Activated CD4-positive, alpha-beta T cell treated with anti-CD3 and anti-CD28 coated beads, Interleukin-2, Interleukin-6, amounts not matched to agents 100 ng/mL and 50 ng/mL, durations not matched to agents 16 hours and 8 hours (primary cell): ENCODE measurements at regions not wholly inside any gene's neighbourhood (a gene's known extent, or its start where the extent isn't known, plus 50 kb on each side); places are given as distances from the start of the nearest gene placed in this dataset.

ENCODE experiments used
- DNase-seq: peaks from one replicate; pipeline ENCODE4 v3.0.0-alpha.2; 2020

GRCh38 chr10:27451054-27451453 is 53.0 kb upstream of the RAB18 start:
- DNase-seq = no peak

DNA sequence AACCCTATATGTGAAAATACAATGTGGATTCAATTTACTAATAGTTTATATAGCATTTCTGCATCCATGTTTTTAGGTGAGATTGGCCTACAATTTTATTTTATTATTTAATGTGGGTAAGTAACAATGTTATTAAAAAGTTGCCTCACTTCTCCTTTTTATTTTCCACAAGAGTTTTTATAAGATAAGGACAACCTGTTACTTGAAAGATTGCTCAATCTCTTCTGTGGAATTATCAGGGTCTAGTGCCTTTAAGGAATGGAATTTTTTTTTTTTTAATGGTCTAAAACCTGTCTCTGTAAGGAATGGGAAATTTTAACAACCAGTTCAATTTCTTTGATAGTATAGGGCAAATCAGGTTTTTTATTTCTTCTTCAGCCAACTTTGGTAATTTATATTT is 53.9 kb upstream of the RAB18 start:
- DNase-seq = no peak

DNA sequence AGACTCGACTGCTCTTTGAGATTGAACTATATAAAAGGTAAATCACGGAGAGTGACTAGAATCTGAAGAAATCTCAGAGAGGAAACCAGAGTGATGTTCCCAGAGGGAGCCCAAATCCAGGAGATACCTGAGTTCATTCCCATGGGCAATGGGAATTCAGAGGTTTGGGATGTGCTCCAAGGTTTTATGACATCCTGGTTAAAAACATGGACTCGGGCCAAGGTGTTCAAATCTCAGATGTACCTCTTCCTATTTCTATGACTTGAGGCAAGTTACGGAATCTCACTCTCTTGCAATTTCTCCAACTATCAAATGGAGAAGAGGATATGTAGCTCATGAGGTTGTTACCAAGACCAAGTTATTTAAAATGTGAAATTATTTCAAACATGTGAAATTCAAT is 54.5 kb upstream of the RAB18 start:
- no peak for DNase-seq

GRCh38 chr10:27448921-27449320 is 55.2 kb upstream of the RAB18 start:
- no peak for DNase-seq

DNA sequence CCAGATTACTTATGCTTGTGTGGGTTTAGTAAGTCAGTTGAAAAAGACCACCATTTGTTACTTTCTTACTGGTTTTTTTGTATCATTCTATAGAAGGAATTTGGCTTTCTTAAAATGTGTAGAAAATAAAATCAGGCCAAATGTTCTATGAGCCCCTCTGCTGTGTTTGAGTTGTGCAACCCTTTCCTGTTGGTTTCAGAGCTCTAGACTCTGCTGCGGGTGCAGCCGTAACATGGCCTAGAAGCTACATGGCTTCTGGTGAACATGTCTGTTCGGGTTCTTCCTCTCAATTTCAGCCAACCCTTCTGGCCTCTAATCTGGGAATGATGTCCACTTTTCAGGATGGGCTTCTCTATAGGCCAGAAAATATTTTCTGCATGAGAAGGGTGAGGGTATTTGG is 56.6 kb upstream of the RAB18 start:
- DNase-seq = no peak

- peak; percentile 20 for DNase-seq
Measured at GRCh38 chr10:27446091-27446918, 57.8 kb upstream of the RAB18 start.

DNA sequence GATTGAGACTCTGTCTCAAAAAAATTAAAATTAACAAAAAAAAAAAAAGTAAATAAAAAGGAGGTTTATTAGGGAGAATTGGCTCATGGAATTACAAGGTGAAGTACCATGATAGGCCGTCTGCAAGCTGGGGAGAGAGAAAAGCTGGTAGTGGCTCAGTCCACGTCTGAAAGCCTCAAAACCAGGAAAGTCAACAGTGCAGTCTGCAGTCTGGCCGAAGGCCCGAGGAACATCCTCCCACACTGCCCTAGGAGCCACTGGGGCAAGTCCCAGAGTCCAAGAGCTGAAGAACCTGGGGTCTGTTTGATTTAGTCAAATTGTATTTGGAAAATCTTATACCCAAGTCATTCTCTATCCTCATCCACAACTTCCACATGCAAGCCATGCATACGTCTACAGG is 59.0 kb upstream of the RAB18 start:
- DNase-seq = no peak

DNA sequence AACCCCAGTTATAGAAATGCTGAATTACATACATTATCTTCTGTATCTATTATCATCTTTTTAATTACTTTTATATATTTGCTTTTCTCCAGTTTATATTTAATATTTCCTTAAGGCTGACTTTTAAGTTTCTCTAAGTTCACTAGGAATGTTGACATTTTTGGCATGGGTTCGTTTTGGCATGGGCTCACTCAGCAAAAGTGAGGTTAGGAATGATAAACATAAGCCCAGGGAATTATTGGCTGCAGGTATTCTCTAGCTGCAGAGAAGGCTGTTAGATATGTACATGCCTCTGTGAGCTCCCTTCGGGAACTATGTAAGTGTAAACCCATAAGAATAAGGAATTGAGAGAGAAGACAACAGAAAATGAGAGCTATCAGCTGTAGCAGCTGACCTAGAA is 63.6 kb upstream of the RAB18 start:
- no peak for DNase-seq

- DNase-seq = no peak
Measured at GRCh38 chr10:27440021-27440420, 64.1 kb upstream of the RAB18 start.

DNA sequence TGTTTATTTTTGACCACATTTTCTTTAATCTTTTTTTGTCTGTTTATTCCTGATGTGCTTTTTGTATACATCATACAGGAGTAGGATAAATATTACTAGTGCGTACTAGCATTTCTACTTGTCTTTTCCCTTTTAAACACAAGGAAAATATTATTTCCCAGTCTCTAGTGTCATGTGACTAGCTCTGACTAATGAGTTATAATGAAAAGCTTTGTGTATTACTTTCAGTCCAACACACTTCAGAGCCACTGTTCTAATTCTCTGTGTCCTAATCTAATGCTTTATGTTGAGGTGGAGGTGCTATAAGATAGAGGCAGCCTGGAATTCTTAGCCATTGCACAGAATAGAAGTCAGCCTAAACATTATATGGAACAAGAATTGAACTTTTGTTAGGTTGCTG is 65.0 kb upstream of the RAB18 start:
- no peak for DNase-seq

GRCh38 chr10:27437775-27438174 is 66.3 kb upstream of the RAB18 start:
- no peak for DNase-seq

DNA sequence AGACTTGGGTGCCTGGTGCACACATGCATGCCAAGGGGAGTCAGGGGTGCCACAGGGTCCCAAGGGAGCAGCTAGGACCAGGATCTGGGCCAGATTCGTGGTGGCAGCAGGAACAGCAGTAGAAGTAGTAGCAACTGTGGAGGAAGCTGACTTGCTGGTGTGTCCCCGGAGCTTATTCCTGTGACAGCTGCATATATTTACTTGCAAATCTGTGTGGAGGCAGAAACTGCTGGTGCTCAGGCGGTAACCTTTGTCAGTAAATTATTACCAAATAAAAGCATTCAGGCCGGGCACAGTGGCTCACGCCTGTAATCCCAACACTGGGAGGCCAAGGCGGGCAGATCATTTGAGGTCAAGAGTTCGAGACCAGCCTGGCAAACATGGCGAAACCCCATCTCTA is 67.4 kb upstream of the RAB18 start:
- DNase-seq = no peak

DNA sequence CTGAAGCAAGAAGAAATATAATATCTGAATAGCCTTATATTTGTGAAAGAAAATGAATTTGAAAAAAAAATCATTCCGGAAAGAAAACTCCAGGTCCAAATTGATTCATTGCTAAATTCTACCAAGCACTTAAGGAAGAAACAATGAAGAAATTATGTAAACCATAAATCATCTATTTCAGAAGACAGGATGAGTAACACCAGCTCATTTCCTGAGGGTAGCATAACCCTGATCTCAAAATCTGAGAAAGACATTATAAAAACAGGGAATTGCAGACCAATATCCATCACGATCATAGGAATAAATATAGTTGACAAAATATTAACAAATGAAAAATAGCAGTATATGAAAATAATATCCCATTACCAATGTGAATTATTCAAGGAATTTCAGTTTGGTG is 70.1 kb upstream of the RAB18 start:
- no peak for DNase-seq

DNA sequence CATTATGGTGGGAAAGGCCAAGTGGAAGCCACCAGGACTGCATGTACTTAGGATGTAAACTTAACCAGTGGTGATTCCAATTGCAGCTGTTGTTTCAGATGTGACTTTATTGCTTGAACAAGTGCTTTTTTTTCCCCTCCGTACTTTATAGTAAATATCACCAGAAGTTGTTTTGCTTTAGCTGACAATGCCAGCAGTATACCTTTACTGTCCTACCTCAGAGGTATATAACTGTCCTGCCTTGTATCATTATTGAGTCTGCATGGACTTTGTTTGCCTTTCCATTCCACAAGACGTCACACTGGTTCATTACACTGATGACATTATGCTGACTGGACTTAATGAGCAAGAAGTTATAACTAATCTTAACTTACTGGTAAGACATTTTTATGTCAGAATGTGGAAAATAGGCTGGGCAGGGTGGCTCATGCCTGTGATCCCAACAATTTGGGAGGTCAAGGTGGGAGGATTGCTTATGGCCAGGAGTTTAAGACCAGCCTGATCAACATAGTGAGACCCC is 77.1 kb upstream of the RAB18 start:
- DNase-seq = no peak

GRCh38 chr10:27413831-27414348 is 90.2 kb upstream of the RAB18 start:
- no peak for DNase-seq

- no peak for DNase-seq
Measured at GRCh38 chr10:27413387-27413786, 90.7 kb upstream of the RAB18 start.

- DNase-seq = no peak
Measured at GRCh38 chr10:27410153-27410552, 94.0 kb upstream of the RAB18 start.

- DNase-seq = no peak
Measured at GRCh38 chr10:27407271-27407670, 96.8 kb upstream of the RAB18 start.

DNA sequence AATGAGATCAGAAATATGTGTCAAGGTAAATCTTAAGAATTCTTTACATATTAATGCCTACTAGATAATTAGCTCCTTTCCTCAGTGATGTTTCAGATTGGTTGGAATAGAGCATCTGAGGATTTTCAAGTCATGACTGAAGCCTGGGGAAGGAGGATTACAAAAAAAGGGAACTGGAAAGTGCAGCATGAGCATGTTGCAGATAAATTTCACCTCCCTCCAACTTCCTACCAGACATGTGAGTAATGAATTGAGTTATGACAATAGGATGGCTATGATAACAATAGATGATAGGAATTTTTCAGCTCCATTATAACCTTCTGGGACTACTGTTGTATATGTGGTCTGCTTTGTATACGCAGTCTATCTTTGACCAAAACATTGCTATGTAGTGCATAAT is 104.2 kb upstream of the RAB18 start:
- no peak for DNase-seq

DNA sequence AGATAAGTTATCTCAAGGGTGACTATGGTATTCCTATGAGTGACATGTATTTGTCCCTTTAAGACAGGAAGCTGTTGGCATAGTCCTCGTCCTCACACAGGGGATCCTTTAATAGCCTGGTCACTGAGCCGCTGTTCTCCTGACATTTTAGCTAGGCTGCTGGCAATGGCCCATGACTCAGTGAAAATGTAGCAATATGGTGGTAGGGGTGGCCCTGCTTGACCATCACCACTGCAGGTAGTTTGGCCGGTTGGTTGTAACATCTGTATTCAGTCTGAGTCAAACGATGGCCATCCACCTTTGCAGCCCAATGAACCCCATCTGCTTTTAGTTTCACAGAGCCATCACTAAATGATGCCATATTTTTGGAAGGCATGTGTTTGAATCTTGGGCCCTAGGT is 110.1 kb upstream of the RAB18 start:
- DNase-seq = no peak

GRCh38 chr10:27392606-27393005 is 111.5 kb upstream of the RAB18 start:
- no peak for DNase-seq

DNA sequence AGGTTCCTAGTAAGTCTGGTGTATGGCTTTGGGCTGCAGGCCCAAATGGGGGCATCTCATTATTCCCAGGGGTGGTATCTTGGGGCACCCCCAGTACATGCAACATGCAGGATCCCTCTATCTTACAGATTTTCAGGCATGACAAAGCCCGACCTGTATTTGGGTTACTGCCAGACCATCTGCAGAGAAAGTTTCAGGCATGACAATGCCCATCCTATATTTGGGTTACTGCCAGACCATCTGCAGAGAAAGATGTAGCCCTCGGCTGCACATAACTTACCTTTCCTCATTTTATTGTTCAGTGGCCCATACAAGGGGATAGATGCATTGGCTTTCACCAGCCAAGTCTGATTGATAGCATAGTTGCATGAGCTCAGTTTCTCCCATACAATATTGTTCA is 112.2 kb upstream of the RAB18 start:
- DNase-seq = no peak

- DNase-seq = no peak
Measured at GRCh38 chr10:27391325-27391724, 112.8 kb upstream of the RAB18 start.

DNA sequence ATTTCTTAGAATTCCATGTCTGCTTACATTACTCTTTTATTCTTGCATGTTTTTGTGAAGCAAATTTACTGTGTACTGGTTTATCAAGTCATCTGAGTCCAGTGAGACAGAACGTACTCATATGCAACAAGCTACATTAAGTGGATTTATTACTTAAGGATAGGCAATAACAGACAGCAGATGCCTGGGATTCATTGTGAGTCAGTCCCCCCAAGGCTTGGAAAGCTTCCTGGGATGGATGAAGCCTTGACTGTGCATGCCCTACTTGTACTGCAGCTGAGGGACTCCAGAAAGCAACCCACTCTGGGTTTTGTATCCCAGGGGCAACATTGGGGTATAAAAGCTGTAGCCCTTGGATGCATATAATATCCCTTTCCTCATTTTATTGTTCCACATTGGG is 113.4 kb upstream of the RAB18 start:
- no peak for DNase-seq
